Spleen (tissue), 7 donors: ENCODE measurements at regions not wholly inside any gene's neighbourhood (a gene's known extent, or its start where the extent isn't known, plus 50 kb on each side); places are given as distances from the start of the nearest gene placed in this dataset.

Source experiments
- CTCF ChIP-seq, 11 experiments: fragments of 200-600 bp in 7 of 11; fragments of 450-650 bp in 4 of 11; sonication (generic) in 4 of 11; IDR thresholded peaks in 8 of 11; conservative IDR thresholded peaks in 3 of 11; 1 replicate in 7 of 11; 2 replicates in 4 of 11; pipeline versions ENCODE4 v1.4.0 to v1.8.0; 2016 to 2021; ENCODE audit warnings: antibody characterized with exemption in 11 of 11, inconsistent platforms in 4 of 11, mild to moderate bottlenecking in 1 of 11
- POLR2A ChIP-seq, 3 donors: fragments of 450-650 bp; IDR thresholded peaks; one replicate each; pipeline ENCODE4 v1.5.1; 2017; ENCODE audit warnings: antibody characterized with exemption in 3 of 3, mild to moderate bottlenecking in 1 of 3
- POLR2AphosphoS5 ChIP-seq, 3 donors: sonication (generic); formaldehyde crosslinking; IDR thresholded peaks; one replicate each; pipeline ENCODE4 v1.5.1; 2017; ENCODE audit warnings: antibody characterized with exemption in 3 of 3
- donor health status: DM: no; HTN: no; CAD: no; lungs with moderate emphysema.
- donor health status: DM: no; HTN: no; CAD: no.
- donor health status: DM: no; HTN: no; CAD: no.

- TF ChIP-seq POLR2A (IDR thresholded peaks at IDR 0.05) (no peak), CTCF (IDR thresholded peaks at IDR 0.05 in 8 of 11, conservative IDR thresholded peaks at IDR 0.05 in 3 of 11) (no peak), POLR2AphosphoS5 (IDR thresholded peaks at IDR 0.05) (no peak)
These were observed 82.2 kb downstream of the RIN2 start for GRCh38 chr20:19840111-19840710.
